IMR-90 (cell line): ENCODE measurements at regions not wholly inside any gene's neighbourhood (a gene's known extent, or its start where the extent isn't known, plus 50 kb on each side); places are given as distances from the start of the nearest gene placed in this dataset.

Experiments
- CEBPB ChIP-seq: IDR thresholded peaks from 2 replicates; pipeline ENCODE4 v1.6.1; 2012; ENCODE audit warnings: low read depth, low read length, improper control_type of control experiment
- CTCF ChIP-seq: conservative IDR thresholded peaks from 2 replicates; pipeline ENCODE4 v1.5.1; 2012; ENCODE audit warnings: mild to moderate bottlenecking, low read depth, low read length, improper control_type of control experiment
- MAZ ChIP-seq: IDR thresholded peaks from 2 replicates; pipeline ENCODE4 v1.6.1; 2012; ENCODE audit warnings: low read depth, mild to moderate bottlenecking, low read length, improper control_type of control experiment, moderate library complexity, borderline replicate concordance
- POLR2A ChIP-seq: IDR thresholded peaks from 2 replicates; pipeline ENCODE4 v1.6.1; 2012; ENCODE audit warnings: mild to moderate bottlenecking, low read depth, low read length
- SMC3 ChIP-seq: fragments of 150-350 bp; IDR thresholded peaks from 2 replicates; pipeline ENCODE4 v1.6.1; 2016; ENCODE audit warnings: low read depth, mild to moderate bottlenecking, antibody characterized with exemption, low read length, moderate library complexity

GRCh38 chrX:6446582-6446981 lies 88.3 kb downstream of the VCX3A start:
- TF ChIP-seq CTCF: no peak
- TF ChIP-seq MAZ: no peak
- no peak for TF ChIP-seq CEBPB
- TF ChIP-seq POLR2A: no peak
- TF ChIP-seq SMC3: no peak
